Upper lobe of left lung (tissue), 6 donors: ENCODE measurements at regions not wholly inside any gene's neighbourhood (a gene's known extent, or its start where the extent isn't known, plus 50 kb on each side); places are given as distances from the start of the nearest gene placed in this dataset.

Experiments
- ATAC-seq, 2 donors: fragments of 200-7000 bp; cut with Tn5 transposase; one replicate each; pipeline ENCODE4 v1.9.1; 2022; ENCODE audit warnings: mild to moderate bottlenecking in 2 of 2, moderate library complexity in 2 of 2; ENCODE audit not compliant: low FRiP score in 2 of 2
- DNase-seq, 2 donors: peaks; one replicate each; pipeline ENCODE4 v3.0.0-alpha.2; 2019 to 2020
- H3K27ac ChIP-seq, 4 donors: fragments of 200-600 bp; sonication (generic); one replicate each; pipeline ENCODE4 v1.5.1; 2016 to 2019
- H3K27me3 ChIP-seq, 4 donors: fragments of 200-600 bp; sonication (generic); one replicate each; pipeline ENCODE4 v1.5.1; 2017 to 2019
- H3K36me3 ChIP-seq, 4 donors: fragments of 200-600 bp; sonication (generic); one replicate each; pipeline ENCODE4 v1.5.1; 2016 to 2019
- H3K4me1 ChIP-seq, 4 donors: fragments of 200-600 bp; sonication (generic); one replicate each; pipeline ENCODE4 v1.5.1; 2018 to 2019
- H3K4me3 ChIP-seq, 4 donors: fragments of 200-600 bp; sonication (generic); one replicate each; pipeline ENCODE4 v1.5.1; 2017 to 2019; ENCODE audit warnings: mild to moderate bottlenecking in 2 of 4, moderate library complexity in 1 of 4
- H3K9me3 ChIP-seq, 4 donors: fragments of 200-600 bp; sonication (generic); one replicate each; pipeline ENCODE4 v1.5.1; 2018 to 2019
- EP300 ChIP-seq, 4 donors: sonication (generic); formaldehyde crosslinking; IDR thresholded peaks; one replicate each; pipeline ENCODE4 v1.5.1; 2017; ENCODE audit warnings: antibody characterized with exemption in 4 of 4, control low read depth in 2 of 4
- POLR2A ChIP-seq, 4 donors: fragments of 450-650 bp; IDR thresholded peaks; one replicate each; pipeline ENCODE4 v1.5.1; 2016 to 2017; ENCODE audit warnings: antibody characterized with exemption in 4 of 4, mild to moderate bottlenecking in 2 of 4
- POLR2AphosphoS5 ChIP-seq, 2 donors: sonication (generic); formaldehyde crosslinking; IDR thresholded peaks; one replicate each; pipeline ENCODE4 v1.5.1; 2017; ENCODE audit warnings: antibody characterized with exemption in 2 of 2
- WGBS, 2 donors: methylation state at CpG; one replicate each; pipeline ENCODE4 v1.1.5; 2017 to 2018; 5-methylcytosine and 5-hydroxymethylcytosine counted together
- TF ChIP-seq, protein P1 (sequence below), 6 experiments: fragments of 450-650 bp in 4 of 6; fragments of 200-600 bp in 2 of 6; sonication (generic) in 2 of 6; IDR thresholded peaks; one replicate each; pipeline ENCODE4 v1.5.1; 2016 to 2019; ENCODE audit warnings: antibody characterized with exemption in 6 of 6
- donor health status: DM: no; HTN: no; CAD: no; lungs with moderate emphysema.
- donor health status: DM: no; HTN: yes; CAD: no; lungs with severe emphysema.

GRCh38 chr11:106179048-106179447 lies 101.6 kb downstream of the AASDHPPT start:
- no peak for ATAC-seq
- no peak overlapping the region for H3K27ac ChIP-seq
- H3K9me3 ChIP-seq = no peaks in the 10 kb centered on the region
- TF ChIP-seq POLR2A (IDR thresholded peaks at IDR 0.05) (no peak), POLR2AphosphoS5 (IDR thresholded peaks at IDR 0.05) (no peak), EP300 (IDR thresholded peaks at IDR 0.05) (no peak)
- TF ChIP-seq, protein P1, sequence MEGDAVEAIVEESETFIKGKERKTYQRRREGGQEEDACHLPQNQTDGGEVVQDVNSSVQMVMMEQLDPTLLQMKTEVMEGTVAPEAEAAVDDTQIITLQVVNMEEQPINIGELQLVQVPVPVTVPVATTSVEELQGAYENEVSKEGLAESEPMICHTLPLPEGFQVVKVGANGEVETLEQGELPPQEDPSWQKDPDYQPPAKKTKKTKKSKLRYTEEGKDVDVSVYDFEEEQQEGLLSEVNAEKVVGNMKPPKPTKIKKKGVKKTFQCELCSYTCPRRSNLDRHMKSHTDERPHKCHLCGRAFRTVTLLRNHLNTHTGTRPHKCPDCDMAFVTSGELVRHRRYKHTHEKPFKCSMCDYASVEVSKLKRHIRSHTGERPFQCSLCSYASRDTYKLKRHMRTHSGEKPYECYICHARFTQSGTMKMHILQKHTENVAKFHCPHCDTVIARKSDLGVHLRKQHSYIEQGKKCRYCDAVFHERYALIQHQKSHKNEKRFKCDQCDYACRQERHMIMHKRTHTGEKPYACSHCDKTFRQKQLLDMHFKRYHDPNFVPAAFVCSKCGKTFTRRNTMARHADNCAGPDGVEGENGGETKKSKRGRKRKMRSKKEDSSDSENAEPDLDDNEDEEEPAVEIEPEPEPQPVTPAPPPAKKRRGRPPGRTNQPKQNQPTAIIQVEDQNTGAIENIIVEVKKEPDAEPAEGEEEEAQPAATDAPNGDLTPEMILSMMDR (IDR thresholded peaks at IDR 0.05) = no peak
- no peaks in the 10 kb centered on the region for H3K27me3 ChIP-seq
- no peak for DNase-seq
- 57 to 67% methylated on average over 1 of the region's 1 CpG for WGBS, 2 donors
- no peak overlapping the region for H3K4me3 ChIP-seq
- H3K36me3 ChIP-seq = no peaks in the 10 kb centered on the region
- H3K4me1 ChIP-seq = no peaks in the 10 kb centered on the region

DNA sequence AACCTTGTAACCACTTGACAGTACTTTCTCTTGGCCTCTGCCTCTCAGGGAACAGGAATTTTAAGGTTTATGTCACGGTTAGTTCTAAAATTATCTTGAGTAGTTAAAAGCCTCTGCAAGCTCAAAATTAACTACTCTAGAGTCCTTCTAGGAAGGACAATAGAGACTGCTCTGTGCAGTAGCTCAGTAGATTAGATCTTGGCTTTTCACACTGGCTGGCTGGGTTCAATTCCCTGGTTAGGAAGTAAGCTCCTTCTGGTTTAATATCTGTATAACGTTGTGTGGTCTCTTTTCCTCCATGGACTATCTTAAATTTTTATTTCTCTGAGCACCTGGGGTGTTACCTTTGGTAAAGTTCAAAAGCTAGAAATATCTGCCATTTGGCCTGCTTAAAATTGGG lies 109.2 kb downstream of the AASDHPPT start:
- TF ChIP-seq EP300 (IDR thresholded peaks at IDR 0.05) (no peak), POLR2A (IDR thresholded peaks at IDR 0.05) (no peak), POLR2AphosphoS5 (IDR thresholded peaks at IDR 0.05) (no peak)
- TF ChIP-seq, protein P1 (IDR thresholded peaks at IDR 0.05) = no peak
- H3K36me3 ChIP-seq = no peaks in the 10 kb centered on the region

GRCh38 chr11:106187860-106188456 lies 110.5 kb downstream of the AASDHPPT start:
- 31 to 33% methylated on average over 2 of the region's 2 CpGs for WGBS, 2 donors
- DNase-seq (no peak), ATAC-seq (no peak)
- Histone ChIP-seq H3K27ac (no peak overlapping the region), H3K4me1 (no peaks in the 10 kb centered on the region), H3K27me3 (no peaks in the 10 kb centered on the region), H3K9me3 (no peaks in the 10 kb centered on the region), H3K36me3 (no peaks in the 10 kb centered on the region), H3K4me3 (no peak overlapping the region)
- TF ChIP-seq, protein P1 (IDR thresholded peaks at IDR 0.05) = no peak
- no peak for TF ChIP-seq EP300 (IDR thresholded peaks at IDR 0.05)
- no peak for TF ChIP-seq POLR2A (IDR thresholded peaks at IDR 0.05)
- TF ChIP-seq POLR2AphosphoS5 (IDR thresholded peaks at IDR 0.05) = no peak

More for the DNA sequence above, 109.2 kb downstream of the AASDHPPT start:
- H3K4me1 ChIP-seq = no peaks in the 10 kb centered on the region
- no peak overlapping the region for H3K27ac ChIP-seq
- no peaks in the 10 kb centered on the region for H3K9me3 ChIP-seq
- no peak for DNase-seq
- ATAC-seq = no peak
- H3K4me3 ChIP-seq = no peak overlapping the region
- H3K27me3 ChIP-seq = no peaks in the 10 kb centered on the region
- WGBS, 2 donors = 64 to 66% methylated on average over 2 of the region's 2 CpGs

- 55 to 70% methylated on average over 2 of the region's 2 CpGs for WGBS, 2 donors
Measured at GRCh38 chr11:106193956-106194355, 116.5 kb downstream of the AASDHPPT start.

More at GRCh38 chr11:106193956-106194355, 116.5 kb downstream of the AASDHPPT start:
- no peaks in the 10 kb centered on the region for H3K27me3 ChIP-seq
- H3K4me3 ChIP-seq = no peak overlapping the region
- DNase-seq (no peak), ATAC-seq (no peak)
- H3K4me1 ChIP-seq = no peaks in the 10 kb centered on the region
- no peaks in the 10 kb centered on the region for H3K9me3 ChIP-seq
- H3K36me3 ChIP-seq = no peaks in the 10 kb centered on the region
- H3K27ac ChIP-seq = no peak overlapping the region
- TF ChIP-seq EP300 (IDR thresholded peaks at IDR 0.05) (no peak), POLR2AphosphoS5 (IDR thresholded peaks at IDR 0.05) (no peak), POLR2A (IDR thresholded peaks at IDR 0.05) (no peak)
- TF ChIP-seq, protein P1 (IDR thresholded peaks at IDR 0.05) = no peak
